GM23338 (cell line): ENCODE measurements at regions not wholly inside any gene's neighbourhood (a gene's known extent, or its start where the extent isn't known, plus 50 kb on each side); places are given as distances from the start of the nearest gene placed in this dataset.

Experiments
- EZH2 ChIP-seq: fragments of 200-600 bp; sonication (generic); IDR thresholded peaks from one replicate; pipeline ENCODE4 v1.8.0; 2017; ENCODE audit warnings: antibody characterized with exemption, mild to moderate bottlenecking, low read depth; ENCODE audit not compliant: unreplicated experiment
- EZH2phosphoT487 ChIP-seq: fragments of 200-600 bp; sonication (generic); IDR thresholded peaks from one replicate; pipeline ENCODE4 v1.8.1; 2018; ENCODE audit warnings: antibody characterized with exemption; ENCODE audit not compliant: unreplicated experiment
- POLR2AphosphoS5 ChIP-seq: IDR thresholded peaks from 2 replicates; pipeline ENCODE4 v1.6.1; 2016; ENCODE audit warnings: antibody characterized with exemption, low read depth
- STAT1 ChIP-seq: IDR thresholded peaks from one replicate; pipeline ENCODE4 v1.6.1; 2016; ENCODE audit warnings: antibody characterized with exemption; ENCODE audit not compliant: unreplicated experiment
- TF ChIP-seq, protein P1 (sequence below): IDR thresholded peaks from one replicate; pipeline ENCODE4 v1.6.1; 2018; ENCODE audit warnings: antibody characterized with exemption; ENCODE audit not compliant: unreplicated experiment
- TF ChIP-seq, protein P2 (sequence below), 2 experiments: fragments of 200-600 bp in 1 of 2; sonication (generic) in 1 of 2; conservative IDR thresholded peaks; 2 replicates each; pipeline versions ENCODE4 v1.5.1 to v1.6.1; 2016 to 2017; ENCODE audit warnings: antibody characterized with exemption in 2 of 2, low read depth in 2 of 2, mild to moderate bottlenecking in 2 of 2, moderate library complexity in 1 of 2

DNA sequence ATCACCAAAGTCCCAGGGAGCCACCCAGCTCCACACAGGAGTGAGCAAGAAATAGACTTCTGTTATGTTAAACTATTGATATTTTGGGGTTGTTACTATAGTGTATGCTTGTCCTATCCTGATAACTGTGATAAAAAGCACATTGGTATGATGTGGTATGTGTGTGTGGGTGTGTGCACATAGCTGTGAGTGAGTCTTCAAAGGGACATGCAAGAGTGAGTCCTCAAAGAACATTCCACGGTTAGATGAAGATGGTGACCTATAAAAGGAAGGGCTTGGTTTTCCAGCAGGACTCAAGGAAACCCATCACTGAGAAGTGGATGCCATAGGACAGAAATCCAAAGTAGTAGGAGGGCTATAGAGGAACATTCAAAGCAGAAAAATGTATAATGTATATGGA lies 342.9 kb downstream of the TSN start:
- TF ChIP-seq, protein P1, sequence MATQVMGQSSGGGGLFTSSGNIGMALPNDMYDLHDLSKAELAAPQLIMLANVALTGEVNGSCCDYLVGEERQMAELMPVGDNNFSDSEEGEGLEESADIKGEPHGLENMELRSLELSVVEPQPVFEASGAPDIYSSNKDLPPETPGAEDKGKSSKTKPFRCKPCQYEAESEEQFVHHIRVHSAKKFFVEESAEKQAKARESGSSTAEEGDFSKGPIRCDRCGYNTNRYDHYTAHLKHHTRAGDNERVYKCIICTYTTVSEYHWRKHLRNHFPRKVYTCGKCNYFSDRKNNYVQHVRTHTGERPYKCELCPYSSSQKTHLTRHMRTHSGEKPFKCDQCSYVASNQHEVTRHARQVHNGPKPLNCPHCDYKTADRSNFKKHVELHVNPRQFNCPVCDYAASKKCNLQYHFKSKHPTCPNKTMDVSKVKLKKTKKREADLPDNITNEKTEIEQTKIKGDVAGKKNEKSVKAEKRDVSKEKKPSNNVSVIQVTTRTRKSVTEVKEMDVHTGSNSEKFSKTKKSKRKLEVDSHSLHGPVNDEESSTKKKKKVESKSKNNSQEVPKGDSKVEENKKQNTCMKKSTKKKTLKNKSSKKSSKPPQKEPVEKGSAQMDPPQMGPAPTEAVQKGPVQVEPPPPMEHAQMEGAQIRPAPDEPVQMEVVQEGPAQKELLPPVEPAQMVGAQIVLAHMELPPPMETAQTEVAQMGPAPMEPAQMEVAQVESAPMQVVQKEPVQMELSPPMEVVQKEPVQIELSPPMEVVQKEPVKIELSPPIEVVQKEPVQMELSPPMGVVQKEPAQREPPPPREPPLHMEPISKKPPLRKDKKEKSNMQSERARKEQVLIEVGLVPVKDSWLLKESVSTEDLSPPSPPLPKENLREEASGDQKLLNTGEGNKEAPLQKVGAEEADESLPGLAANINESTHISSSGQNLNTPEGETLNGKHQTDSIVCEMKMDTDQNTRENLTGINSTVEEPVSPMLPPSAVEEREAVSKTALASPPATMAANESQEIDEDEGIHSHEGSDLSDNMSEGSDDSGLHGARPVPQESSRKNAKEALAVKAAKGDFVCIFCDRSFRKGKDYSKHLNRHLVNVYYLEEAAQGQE, result no peak
- TF ChIP-seq, protein P2, sequence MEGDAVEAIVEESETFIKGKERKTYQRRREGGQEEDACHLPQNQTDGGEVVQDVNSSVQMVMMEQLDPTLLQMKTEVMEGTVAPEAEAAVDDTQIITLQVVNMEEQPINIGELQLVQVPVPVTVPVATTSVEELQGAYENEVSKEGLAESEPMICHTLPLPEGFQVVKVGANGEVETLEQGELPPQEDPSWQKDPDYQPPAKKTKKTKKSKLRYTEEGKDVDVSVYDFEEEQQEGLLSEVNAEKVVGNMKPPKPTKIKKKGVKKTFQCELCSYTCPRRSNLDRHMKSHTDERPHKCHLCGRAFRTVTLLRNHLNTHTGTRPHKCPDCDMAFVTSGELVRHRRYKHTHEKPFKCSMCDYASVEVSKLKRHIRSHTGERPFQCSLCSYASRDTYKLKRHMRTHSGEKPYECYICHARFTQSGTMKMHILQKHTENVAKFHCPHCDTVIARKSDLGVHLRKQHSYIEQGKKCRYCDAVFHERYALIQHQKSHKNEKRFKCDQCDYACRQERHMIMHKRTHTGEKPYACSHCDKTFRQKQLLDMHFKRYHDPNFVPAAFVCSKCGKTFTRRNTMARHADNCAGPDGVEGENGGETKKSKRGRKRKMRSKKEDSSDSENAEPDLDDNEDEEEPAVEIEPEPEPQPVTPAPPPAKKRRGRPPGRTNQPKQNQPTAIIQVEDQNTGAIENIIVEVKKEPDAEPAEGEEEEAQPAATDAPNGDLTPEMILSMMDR (conservative IDR thresholded peaks at IDR 0.05; ENCODE audit: low read depth in 2 of 2), result no peak
- TF ChIP-seq EZH2 (no peak), EZH2phosphoT487 (no peak), POLR2AphosphoS5 (no peak), STAT1 (no peak)
